GM19238 (cell line): ENCODE measurements at regions not wholly inside any gene's neighbourhood (a gene's known extent, or its start where the extent isn't known, plus 50 kb on each side); places are given as distances from the start of the nearest gene placed in this dataset.

Source experiments
- DNase-seq: peaks from one replicate; pipeline ENCODE4 v3.0.0; 2011; ENCODE audit warnings: low spot score; ENCODE audit not compliant: insufficient read length

- DNase-seq: no peak
These were observed 79.9 kb upstream of the DRD2 start for GRCh38 chr11:113555071-113555619.

- DNase-seq: no peak
These were observed 79.3 kb upstream of the DRD2 start for GRCh38 chr11:113554526-113554925.

GRCh38 chr11:113553915-113554314 lies 78.7 kb upstream of the DRD2 start:
- DNase-seq: no peak

- DNase-seq: no peak
These were observed 78.0 kb upstream of the DRD2 start for GRCh38 chr11:113553235-113553634.

GRCh38 chr11:113552271-113552670 lies 77.1 kb upstream of the DRD2 start:
- no peak for DNase-seq

- no peak for DNase-seq
These were observed 76.4 kb upstream of the DRD2 start for GRCh38 chr11:113551645-113552044.

GRCh38 chr11:113549611-113550578 lies 74.7 kb upstream of the DRD2 start:
- no peak for DNase-seq

- DNase-seq: no peak
These were observed 73.9 kb upstream of the DRD2 start for GRCh38 chr11:113549061-113549460.

- no peak for DNase-seq
These were observed 72.5 kb upstream of the DRD2 start for GRCh38 chr11:113547739-113548138.

- DNase-seq: no peak
These were observed 71.7 kb upstream of the DRD2 start for GRCh38 chr11:113546757-113547507.

GRCh38 chr11:113542420-113542819 lies 67.2 kb upstream of the DRD2 start:
- no peak for DNase-seq

- no peak for DNase-seq
These were observed 65.5 kb upstream of the DRD2 start for GRCh38 chr11:113540416-113541330.

GRCh38 chr11:113538451-113539412 lies 63.5 kb upstream of the DRD2 start:
- DNase-seq: no peak

GRCh38 chr11:113534625-113535024 lies 59.4 kb upstream of the DRD2 start:
- DNase-seq: no peak

- DNase-seq: no peak
These were observed 58.2 kb upstream of the DRD2 start for GRCh38 chr11:113533425-113533698.

GRCh38 chr11:113532697-113533424 lies 57.7 kb upstream of the DRD2 start:
- peak; percentile 15 for DNase-seq

GRCh38 chr11:113531575-113532451 lies 56.6 kb upstream of the DRD2 start:
- no peak for DNase-seq

- DNase-seq: no peak
These were observed 55.9 kb upstream of the DRD2 start for GRCh38 chr11:113531083-113531482.
